ENCODE measurements at regions not wholly inside any gene's neighbourhood (a gene's known extent, or its start where the extent isn't known, plus 50 kb on each side); places are given as distances from the start of the nearest gene placed in this dataset.

- no peak for TF ChIP-seq EZH2 (IDR thresholded peaks at IDR 0.05; ENCODE audit: insufficient read depth, low read length)
- TF ChIP-seq CTCF (IDR thresholded peaks at IDR 0.05; ENCODE audit: insufficient read depth, low read depth, low read length), result no peak
These were observed 133.4 kb upstream of the GLI2 start for GRCh38 chr2:120602251-120602650.

All from astrocyte (in vitro differentiated cells and primary cell).